ENCODE measurements at regions not wholly inside any gene's neighbourhood (a gene's known extent, or its start where the extent isn't known, plus 50 kb on each side); places are given as distances from the start of the nearest gene placed in this dataset.

DNA sequence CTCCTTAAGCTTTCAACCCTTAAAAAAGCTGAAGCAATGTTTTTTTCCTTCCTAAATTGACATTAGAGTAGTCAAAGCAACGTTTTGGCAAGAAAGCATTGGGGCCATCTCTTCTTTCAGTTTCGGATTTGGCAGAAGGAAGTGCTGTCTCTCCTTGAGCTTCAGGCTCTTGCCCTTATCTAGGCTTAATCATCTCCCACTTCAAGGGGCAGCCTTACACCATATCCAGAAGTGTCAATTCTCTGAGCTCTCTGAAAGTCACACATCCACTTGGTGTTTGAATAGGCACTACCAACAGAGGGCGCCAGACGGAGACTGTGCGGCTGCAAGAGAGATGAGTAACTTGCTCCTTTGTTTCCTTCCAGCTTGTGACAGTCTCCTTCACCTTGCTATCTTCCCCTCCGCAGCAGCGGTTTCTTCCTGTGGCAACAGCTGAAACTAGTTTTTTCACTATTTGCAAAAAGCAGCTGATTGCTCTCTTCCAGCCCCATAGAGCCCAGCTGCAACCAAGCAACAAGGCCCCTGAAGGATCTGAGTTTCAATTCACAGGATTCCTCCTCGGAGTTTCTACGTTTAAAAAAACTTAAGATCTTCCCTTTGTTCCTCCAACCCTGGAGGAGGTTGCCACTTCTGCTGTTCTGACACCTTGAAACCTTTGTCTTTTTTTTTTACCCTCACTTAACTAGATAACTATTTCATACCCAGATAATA lies 147.0 kb upstream of the SLCO3A1 start:
- in situ Hi-C loops (cut with HindIII; ENCODE audit: low sequenced_read_pairs): no loop called here

DNA sequence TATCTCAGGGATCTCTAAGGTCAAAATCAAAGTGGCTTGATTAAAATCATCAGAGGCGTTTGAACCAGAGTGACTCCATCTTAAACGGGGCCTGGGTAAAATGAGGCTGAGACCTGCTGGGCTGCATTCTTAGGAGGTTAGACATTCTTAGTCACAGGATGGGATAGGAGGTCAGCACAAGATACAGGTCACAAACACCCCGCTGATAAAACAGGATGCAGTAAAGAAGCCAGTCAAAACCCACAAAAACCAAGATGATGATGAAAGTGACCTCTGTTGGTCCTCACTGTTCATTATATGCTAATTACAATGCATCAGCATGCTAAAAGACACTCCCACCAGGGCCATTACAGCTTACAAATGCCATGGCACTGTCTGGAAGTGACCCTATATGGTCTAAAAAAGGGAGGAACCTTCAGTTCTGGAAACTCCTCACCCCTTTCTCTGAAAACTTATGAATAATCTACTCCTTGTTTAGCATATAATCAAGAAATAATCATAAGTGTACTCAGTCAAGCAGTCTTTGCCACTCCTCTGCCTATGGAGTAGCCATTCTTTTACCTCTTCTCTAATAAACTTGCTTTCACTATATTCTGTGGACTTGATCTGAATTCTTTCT lies 143.3 kb upstream of the SLCO3A1 start:
- in situ Hi-C loops (cut with HindIII; ENCODE audit: low sequenced_read_pairs): no loop called here

DNA sequence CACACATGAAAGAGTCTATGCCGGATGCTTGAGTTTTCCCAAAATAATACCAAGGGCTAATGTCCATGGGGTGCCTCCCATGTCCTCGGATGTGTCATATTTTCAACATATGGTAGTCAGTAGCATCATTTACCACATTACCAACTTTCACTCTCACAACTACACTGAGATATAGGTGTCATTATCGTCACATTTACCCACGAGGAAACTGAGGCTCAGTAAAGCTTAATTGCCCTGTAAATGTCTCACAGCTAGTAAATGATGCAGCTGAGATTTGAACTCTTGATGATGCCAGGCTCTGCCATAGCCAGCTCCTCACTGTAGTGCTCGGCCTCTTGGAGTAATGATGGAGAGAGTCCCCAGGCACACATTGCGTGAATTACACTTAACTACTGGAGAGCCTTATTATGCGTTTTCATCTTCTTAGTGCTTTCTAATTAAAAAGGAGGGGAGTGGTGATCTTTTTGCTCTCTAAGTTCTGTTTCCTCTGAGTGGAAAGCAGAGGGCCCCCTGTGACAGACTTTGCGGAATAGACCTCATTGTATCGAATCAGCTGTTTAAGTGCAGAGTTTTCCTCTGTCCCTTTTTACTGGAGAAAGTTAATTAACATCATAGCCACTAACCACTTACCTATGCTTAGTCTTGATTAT lies 142.0 kb upstream of the SLCO3A1 start:
- in situ Hi-C loops (cut with HindIII; ENCODE audit: low sequenced_read_pairs): no loop called here

DNA sequence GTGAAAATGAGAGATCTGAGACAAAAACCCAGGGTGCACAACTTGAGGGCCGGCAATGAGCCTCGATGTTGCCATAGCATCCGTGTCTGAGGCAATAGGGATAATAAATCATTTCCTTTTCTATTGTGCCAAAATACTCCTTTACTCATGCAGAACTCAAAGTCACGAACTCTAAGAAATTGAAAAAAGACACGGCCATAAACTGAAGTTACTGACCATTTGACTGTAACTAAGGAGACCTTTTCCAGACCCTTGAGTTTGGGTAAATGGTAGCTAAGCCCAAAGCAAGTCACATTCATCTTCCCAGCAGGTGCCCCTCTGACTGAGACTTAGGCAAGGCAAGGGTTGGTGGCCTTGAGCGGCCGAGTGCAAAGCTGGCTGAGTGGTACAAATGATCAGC lies 141.2 kb upstream of the SLCO3A1 start:
- in situ Hi-C loops (cut with HindIII; ENCODE audit: low sequenced_read_pairs): no loop called here

DNA sequence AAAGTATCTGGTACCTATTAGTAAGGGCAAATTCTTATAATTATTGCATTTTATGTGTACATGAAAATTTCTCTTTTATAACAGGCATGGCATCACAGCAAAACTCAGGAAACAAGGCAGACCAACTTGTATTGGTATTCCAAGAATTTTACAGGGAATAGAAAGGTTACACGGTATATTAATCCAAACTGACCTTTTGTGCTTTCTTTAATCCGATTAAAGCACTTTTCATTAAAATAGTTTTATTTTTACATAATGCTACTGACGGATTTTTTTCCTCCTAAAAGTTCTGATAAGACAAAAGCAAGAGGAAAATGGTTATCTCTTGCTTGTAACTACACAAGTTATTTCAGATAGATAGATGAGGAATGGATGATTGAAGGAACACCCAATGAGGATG lies 137.0 kb upstream of the SLCO3A1 start:
- in situ Hi-C loops (cut with HindIII; ENCODE audit: low sequenced_read_pairs): no loop called here

DNA sequence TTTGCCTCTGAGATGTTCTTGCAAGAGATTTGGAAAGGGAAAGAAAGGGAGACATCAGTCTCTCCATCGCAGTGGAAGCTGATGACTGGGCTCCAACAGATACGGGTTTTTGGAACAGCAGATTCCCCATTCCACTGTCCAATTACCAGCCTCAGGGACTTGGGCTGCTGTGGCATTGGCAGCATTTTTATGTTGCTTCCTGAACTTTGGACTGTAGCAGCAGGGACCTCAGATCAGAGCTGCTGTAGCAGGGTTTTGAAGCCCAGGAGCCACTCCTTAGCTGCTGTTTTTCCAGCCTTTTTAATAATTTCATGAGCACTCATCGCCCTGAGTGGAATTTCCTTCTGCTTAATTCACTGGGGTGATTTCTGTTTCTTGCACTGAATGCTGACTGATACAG lies 135.7 kb upstream of the SLCO3A1 start:
- in situ Hi-C loops (cut with HindIII; ENCODE audit: low sequenced_read_pairs): no loop called here

DNA sequence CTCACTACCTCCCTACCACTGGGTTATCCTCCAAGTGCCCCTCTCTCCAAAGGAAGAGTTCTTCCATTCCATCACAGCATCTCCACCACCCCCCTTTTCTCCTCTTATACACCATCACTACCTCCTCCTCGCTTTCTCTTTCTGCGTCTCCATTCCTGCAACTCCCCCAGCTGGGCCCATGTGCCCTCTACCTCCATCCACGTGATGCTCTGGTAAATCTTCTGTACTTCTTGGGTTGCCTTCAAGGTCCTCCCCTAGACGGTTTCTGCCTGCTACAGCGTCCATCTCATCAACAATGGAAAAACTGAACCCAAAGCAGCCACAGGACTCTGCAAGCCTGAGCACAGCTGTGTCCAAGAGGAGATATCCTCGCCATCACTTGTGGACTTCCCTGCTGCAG lies 129.5 kb upstream of the SLCO3A1 start:
- in situ Hi-C loops (cut with HindIII; ENCODE audit: low sequenced_read_pairs): no loop called here

DNA sequence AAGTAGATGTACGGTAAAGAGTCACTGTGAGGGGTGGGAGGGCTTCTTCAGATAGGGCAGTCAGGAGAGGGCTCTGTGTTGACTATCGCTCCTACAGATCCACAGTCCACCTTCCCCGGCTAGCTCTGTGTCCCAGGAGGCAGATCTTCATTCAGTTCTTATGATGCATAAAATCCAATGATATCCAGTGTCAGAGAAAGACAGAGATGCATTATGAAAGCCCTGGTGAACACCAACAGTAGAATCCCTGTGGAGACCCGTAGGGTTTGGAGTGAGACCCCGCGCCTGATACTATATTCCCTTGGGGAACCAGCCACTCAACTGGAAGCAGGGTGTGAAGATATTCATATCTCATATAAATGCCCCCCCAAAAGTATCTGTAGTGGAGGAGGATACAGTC lies 119.8 kb upstream of the SLCO3A1 start:
- in situ Hi-C loops (cut with HindIII; ENCODE audit: low sequenced_read_pairs): no loop called here

DNA sequence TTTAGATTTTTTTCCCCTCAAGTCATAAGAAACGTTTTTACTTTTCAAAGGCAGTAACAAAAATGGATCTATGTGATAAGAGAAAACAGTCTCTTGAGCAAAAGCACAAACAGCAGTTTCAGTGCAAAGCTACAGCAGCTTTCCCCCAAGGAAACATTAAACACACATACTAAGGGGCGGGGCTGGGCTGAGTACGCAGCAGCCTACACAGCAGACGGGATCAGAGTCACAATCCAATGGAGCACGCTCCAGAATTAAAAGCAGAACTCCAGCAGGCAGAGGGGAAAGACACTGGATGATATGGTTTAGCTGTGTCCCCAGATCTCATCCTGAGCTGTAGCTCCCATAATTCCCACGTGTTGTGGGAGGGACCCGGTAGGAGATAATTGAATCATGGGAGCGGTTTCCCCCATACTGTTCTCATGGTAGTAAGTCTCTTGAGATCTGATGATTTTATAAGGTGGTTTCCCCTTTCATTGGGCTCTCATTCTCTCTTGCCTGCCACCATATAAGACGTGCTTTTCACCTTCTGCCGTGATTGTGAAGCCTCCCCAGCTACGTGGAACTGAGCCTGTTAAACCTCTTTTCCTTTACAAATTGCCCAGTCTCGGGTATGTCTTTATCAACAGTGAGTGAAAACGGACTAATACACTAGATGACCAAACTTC lies 116.2 kb upstream of the SLCO3A1 start:
- in situ Hi-C loops (cut with HindIII; ENCODE audit: low sequenced_read_pairs): no loop called here

DNA sequence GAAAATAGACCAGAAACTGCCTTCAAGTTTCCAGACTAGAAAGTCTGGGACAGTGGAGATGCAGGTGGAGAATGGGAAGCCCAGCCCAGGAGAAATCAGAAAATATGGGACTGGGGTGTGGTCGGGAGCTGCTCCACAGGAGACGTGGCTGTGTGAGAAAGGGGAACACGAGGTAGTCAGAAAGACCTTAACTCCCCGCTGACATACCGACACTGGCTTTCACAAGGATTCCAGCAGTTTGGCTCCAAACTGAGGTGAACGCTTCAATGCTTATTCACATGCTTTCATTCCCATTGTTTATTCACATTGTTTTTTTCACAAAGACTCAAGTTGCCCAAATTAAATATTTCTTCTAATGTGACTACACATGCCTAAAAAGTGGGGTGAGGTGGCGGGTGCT lies 111.5 kb upstream of the SLCO3A1 start:
- in situ Hi-C loops (cut with HindIII; ENCODE audit: low sequenced_read_pairs): no loop called here

DNA sequence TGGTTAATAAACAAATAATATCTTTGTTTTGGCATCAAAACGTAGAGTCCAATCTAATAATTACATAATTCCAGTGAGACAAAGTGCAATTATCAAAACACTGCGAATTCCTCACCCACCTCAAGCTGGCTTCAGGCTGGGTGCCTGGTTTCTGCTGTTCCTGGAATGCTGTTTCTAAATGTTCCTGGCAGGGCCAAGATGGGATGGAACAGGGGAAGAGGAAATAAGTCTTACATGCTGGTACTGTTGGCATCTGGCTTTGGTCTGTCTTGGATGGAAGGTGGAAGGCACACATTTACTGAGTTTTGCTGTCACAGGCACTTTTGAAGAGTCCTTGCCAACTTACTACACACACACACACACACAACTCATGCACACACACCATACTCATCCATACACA lies 101.9 kb upstream of the SLCO3A1 start:
- in situ Hi-C loops (cut with HindIII; ENCODE audit: low sequenced_read_pairs): no loop called here

DNA sequence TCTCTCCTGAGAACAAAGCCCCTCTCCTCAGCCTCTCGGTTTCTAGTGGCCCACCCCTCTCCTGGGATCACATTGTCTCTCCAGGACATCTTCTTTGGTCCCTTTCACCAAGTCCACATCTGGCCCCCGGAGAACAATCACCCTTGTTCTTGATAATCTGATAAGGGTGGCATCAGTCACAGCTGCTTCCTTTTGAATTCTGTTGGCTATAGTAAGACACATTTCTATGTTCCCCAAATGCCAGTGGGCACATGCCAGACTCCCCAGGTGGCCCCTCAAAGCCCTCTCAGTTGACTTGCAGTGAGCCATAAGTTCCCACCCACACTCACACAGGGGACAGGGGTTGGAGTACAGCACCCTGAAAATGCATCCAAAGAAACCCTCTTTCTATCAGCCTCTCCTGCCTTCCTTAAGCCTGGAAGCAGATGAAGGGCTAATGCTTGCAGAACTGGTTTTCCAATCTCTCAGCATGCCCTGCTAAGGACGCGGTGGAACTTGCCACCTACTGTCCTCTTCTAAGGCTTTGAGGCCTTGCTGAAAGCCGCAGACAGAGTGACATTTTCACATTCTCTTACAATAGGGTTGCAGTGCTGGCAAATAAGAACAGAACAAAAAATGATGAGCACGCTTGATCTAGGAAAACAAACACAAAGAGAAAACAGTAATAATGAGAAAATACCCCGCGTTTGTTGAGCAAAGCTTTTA lies 101.3 kb upstream of the SLCO3A1 start:
- in situ Hi-C loops (cut with HindIII; ENCODE audit: low sequenced_read_pairs): no loop called here

DNA sequence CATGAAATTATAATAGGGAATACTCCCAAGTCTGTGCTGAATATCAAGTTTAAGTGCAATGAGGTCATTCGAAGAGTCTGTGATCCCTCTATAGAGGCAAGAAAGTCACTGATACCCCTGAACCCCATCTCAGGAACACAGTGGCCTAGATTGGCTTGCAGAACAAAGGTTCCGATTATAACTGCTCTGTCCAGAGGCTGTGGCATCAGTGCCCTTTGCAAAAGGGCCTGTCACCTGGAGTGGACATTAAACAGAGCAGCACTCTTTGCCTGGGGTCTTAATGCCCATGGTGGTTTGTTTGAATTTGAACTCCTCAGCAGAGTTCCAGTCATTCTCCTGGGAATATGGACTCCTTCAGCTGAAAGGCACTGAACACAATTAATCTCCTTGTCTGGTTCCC lies 93.9 kb upstream of the SLCO3A1 start:
- in situ Hi-C loops (cut with HindIII; ENCODE audit: low sequenced_read_pairs): no loop called here

DNA sequence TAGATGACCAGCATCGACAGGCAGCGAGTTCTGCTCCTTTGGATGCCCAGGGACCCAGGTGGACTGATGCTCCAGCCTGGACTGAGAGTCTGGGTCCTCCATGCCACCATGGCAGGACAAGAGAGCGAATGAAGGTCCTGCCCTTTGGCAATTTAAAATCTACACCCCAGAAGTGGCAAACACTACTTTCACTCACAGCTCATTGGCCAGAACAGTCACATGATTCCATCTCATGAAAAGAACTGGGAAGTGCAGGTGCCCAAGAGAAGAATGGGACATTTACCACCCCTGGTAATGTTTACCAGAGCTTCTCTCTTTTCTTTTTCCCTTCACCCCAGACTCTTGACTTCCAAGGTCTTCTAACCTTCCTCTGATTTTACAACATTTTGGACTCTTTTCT lies 87.8 kb upstream of the SLCO3A1 start:
- in situ Hi-C loops (cut with HindIII; ENCODE audit: low sequenced_read_pairs): no loop called here

DNA sequence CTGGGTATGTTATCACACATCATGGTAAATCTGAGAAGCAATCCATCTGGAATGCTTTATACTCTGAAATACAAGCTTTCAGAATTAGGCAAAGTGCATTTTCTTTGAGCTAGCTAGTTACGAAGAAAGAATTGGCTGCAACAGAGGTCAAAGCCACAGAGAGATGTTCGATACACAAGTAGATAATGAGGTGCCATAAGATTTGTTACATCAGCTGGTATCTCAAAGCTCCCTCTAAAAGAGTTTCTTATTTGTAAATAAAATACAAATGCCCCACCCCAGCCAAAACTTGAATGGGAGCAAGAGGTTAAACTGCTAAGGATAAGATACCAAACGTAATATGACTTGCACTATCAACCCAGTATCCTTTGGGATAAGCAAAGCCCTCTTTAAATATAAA lies 84.0 kb upstream of the SLCO3A1 start:
- in situ Hi-C loops (cut with HindIII; ENCODE audit: low sequenced_read_pairs): no loop called here

DNA sequence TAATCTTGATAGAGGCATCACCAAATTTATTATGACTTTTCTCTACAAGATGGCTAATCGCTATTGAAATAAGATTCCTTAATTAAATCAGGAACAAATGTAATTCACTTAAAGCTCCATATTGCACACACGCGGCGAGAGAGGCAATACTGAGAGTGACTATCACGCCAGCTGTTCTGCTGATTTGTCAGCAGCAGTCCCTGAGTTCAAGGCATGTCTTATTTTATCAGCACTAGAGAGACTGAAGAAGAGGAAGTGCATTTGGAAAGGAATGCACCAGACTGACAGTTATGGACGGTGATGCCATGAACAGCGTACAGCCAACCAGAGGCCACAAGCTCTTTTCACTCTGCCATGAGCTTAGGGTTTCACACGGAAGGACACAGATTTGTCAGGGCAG lies 83.6 kb upstream of the SLCO3A1 start:
- in situ Hi-C loops (cut with HindIII; ENCODE audit: low sequenced_read_pairs): no loop called here

DNA sequence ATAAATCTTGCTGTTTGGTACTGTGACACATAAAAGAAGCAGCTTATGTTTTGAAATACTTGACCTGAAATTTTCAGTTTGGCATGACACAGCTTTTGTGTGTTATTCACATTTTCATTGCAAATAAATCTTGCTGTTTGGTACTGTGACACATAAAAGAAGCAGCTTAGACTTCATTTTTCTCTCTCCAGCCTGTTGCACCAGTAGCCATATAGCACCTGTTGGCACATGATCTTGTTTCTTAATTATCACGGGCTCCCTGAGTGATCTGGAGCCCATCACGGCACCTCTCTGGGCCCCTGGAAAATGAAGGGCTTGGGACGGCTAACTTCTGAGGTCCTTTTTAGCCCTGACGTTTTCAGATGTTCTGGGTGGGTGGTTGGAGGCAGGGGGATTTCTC lies 77.4 kb upstream of the SLCO3A1 start:
- in situ Hi-C loops (cut with HindIII; ENCODE audit: low sequenced_read_pairs): no loop called here

DNA sequence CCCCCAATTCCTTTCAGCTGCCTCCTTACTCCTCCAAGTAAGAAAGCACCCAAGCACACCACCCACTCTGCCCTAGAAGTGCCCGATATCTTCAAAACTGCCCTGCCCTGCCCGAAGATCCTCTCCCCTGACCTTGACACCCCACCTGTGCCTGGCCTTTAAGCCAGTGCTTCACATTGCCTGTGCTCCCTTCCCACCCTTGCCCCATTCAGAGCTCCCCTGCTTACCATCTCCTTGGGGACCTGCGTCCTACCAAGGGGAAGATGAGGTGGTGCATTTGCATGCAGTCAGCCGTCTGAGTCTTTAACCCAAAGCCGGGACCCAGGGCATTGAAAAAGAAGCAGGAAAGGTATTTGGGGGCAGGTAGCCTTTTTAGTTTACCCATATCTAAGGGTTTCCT lies 73.5 kb upstream of the SLCO3A1 start:
- in situ Hi-C loops (cut with HindIII; ENCODE audit: low sequenced_read_pairs): no loop called here

DNA sequence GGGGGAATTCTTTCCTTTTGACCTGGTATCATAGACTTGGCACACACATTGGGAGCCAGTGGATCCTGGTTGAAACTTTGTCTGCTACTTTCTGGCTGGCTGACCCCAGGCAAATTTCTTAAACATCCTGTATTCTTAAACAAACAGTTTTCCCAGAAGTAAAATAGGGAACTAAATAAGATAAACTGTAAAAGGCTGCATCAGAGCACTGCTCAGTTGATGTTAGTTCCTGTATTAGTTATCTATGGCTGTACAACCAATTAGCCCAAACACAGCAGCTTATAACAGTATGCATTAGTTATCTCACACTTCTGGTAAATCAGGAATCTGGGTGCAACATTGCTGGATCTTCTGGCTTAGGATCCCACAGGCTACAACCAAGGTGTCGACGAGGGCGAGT lies 73.1 kb upstream of the SLCO3A1 start:
- in situ Hi-C loops (cut with HindIII; ENCODE audit: low sequenced_read_pairs): no loop called here

DNA sequence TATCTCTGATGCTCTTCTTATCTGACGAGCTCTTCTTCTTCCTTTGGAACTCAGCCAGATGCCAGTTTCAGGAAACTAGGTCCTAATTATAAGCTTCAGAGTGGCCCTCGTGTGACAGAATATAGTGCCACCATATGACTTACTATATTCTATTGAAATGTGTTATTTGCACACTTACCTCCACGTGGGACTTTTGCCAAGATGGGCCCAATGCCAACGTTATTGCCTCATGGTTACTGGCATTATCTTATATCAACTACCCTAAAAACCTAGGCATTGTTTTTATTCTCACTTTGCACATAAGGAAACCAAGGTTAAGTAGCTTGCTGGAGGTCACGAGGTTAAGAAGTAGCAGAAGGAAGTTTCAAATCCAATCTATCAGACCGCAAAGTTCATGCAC lies 71.3 kb upstream of the SLCO3A1 start:
- in situ Hi-C loops (cut with HindIII; ENCODE audit: low sequenced_read_pairs): no loop called here

DNA sequence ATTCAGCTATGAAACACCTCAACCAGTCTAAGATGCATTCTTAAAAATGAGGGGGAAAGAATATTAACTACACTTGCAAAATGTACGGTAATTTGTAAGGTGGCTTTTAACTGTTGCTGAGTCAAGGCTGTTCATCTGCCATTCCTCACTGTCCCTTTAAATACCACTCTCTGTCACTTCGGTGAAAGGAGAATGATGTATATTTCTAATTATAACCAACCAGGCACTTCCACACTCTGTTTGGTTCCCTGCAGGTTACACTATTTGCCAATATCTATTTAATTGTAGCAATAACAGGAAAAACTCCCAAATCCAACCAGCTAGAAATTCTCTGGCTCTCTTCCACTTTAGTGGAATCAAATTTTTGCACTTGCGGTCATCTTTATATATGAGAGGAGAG lies 70.5 kb upstream of the SLCO3A1 start:
- in situ Hi-C loops (cut with HindIII; ENCODE audit: low sequenced_read_pairs): no loop called here
